ENCODE measurements at regions not wholly inside any gene's neighbourhood (a gene's known extent, or its start where the extent isn't known, plus 50 kb on each side); places are given as distances from the start of the nearest gene placed in this dataset.

DNA sequence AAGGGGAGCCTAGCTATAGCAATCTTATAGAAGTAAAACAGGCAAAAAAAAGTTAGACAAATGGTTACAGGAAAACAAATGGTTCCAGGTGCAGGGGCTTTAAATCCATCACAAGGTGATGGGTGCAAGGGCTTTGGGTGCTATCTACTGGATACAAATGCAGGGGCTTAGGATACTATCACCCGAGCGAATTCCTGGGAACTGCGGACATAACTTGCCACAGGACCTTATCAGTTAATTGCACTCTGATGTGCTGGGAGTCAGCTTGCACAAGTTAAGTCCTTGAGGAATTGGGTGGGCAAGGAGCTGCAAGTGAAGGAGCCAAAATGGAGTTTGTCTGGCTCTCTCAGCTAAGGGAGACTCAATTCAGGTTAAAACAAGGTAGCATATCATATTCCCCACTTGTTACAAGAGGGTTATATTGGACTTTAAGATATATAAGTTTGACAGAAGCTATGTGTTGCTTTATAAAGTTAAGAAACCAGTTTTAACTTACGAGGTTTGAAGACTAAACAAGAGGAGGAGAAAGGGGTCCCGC is 115.0 kb upstream of the PZP start:
- TF ChIP-seq, protein P1, sequence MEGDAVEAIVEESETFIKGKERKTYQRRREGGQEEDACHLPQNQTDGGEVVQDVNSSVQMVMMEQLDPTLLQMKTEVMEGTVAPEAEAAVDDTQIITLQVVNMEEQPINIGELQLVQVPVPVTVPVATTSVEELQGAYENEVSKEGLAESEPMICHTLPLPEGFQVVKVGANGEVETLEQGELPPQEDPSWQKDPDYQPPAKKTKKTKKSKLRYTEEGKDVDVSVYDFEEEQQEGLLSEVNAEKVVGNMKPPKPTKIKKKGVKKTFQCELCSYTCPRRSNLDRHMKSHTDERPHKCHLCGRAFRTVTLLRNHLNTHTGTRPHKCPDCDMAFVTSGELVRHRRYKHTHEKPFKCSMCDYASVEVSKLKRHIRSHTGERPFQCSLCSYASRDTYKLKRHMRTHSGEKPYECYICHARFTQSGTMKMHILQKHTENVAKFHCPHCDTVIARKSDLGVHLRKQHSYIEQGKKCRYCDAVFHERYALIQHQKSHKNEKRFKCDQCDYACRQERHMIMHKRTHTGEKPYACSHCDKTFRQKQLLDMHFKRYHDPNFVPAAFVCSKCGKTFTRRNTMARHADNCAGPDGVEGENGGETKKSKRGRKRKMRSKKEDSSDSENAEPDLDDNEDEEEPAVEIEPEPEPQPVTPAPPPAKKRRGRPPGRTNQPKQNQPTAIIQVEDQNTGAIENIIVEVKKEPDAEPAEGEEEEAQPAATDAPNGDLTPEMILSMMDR (conservative IDR thresholded peaks at IDR 0.05; ENCODE audit: low read length) = no peak
- no peak for TF ChIP-seq EZH2phosphoT487 (IDR thresholded peaks at IDR 0.05; ENCODE audit: borderline replicate concordance)

Data from Loucy (cell line).